GM19324 (cell line): ENCODE measurements at regions not wholly inside any gene's neighbourhood (a gene's known extent, or its start where the extent isn't known, plus 50 kb on each side); places are given as distances from the start of the nearest gene placed in this dataset.
"Not testable (repeated sequence)": the region's sequence is repeated elsewhere in the genome, so short reads cannot be mapped to it uniquely, and the experiment has no call there.

Experiments used
- ATAC-seq: cut with Tn5 transposase; IDR thresholded peaks from one replicate; pipeline ENCODE4 v1.9.1; 2021; ENCODE audit warnings: mild to moderate bottlenecking, moderate library complexity; ENCODE audit not compliant: unreplicated experiment, low FRiP score

DNA sequence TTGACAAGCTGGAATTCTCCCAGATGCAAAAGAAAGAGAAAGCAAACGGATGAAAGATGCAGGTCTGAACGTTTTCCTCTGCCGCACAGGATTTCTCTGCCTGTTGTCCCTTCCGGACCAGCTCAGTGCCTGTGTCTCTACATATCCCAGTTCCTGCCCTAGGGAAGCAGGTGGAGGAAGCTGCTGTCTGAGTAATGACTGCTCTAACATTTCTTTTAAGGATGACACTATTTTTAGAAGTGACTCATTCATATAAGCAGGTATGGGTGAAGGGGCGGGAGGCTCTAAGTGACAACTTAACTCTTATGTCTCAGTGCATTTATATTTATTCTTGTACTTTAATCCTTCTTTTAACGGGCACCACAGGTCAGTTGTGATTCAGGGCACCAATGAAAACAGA, 128.8 kb downstream of the SLC24A2 start:
- ATAC-seq, result no peak

DNA sequence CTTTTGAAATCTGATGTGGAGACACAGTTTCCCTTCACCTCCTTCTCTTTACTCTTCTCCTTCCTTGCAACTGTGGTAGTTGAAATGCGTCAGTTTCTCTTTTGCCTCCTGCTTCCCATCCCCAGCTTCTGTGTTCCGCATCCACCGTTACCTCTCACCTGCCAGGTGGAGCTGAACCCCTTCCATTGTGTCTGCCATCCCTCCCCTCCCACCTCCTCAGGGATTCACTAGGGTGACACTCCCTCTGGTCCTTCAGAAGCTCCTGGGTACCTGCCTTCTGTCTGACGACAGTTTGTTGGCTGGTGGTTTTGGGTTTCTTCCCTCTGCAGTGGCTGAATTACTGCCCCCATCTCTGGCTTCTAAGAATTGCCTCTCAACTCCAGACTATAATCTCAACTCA, 132.1 kb downstream of the SLC24A2 start:
- ATAC-seq, result no peak

DNA sequence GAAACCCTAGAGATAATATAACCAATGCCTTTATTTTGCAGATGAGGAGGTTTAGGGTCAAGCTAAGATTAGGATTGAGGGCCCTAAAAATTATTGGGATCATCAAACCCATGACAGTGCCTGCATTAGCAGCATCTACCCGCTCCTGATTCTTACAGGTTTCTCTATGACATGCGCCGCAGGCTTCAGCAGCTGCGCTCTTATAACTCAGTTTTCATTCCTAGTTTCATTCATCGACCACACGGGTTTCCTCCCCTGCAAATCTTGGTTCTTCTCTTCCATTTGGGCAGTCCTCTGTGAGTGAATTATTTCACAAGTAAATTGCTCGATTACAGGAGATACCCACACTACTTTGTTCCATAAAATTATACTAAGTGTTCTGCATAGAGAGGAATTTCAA, 137.2 kb downstream of the SLC24A2 start:
- no peak for ATAC-seq

DNA sequence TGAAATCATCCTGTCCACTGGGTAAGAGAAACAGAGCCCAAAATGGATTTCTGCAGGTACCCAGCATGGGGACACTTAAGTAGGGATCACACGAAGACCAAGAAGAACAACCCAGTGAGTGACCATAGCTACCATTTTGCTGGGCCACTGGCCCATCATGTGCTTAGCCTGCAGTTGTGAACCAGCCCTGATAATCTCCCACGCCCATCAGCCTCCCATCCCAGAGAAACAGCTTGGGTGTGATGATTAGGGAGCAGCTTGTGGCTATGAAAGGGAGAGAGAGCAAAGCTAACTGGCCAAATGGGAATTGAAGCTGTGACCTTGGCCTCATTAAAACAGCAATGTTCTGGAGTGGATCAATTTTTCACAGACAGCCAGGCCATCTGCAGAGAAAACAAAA, 138.5 kb downstream of the SLC24A2 start:
- ATAC-seq, result no peak

DNA sequence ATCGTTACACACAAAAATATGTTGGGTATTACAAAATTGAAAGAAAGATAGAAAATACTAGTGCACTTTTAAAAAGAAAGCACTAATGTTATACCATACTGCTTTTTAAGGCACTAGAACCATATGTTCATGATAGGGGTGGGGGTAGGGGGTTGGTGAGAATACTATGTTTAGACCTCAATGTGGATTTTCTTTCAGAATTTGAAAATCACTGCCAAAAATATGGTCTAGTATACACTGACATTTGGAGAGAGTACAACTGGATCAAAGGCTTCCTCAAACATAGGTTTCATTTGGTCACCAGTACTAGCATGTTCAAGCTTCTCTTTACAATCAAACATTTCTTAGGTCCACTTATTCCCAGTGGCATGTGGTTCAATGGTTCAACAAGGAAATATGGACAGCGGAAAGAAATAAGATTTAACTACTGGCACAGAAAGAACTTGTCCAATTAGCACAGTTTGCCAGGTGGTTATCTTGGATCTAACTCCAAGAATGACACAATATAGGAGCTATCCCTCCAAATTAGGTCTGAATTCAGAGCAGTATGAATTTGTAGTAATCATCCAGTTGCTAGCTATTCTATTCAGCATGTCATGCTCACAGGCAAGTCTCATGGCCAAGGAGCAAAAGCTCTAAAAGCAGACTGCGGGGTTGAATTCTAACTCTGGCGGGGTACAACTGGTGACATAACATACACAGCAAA, 139.3 kb downstream of the SLC24A2 start:
- ATAC-seq, result no peak

DNA sequence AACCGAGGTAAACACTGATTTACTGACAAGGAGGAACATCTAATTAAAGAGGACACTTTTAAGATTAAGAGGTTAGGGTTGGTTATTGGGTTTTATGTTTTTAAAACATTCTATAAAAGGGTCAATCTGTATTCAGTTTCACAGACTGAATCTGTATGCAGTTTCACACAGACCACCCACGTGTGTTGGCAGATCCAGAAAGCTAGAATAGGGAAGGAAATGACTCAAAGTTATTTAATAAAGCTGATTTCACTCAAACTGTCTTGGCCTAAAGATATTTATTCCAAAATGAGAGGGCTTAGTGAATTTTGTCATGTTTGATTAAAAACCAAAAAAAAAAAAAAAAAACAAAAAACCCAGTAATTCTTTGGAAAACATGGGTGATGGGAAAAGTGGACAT, 140.2 kb downstream of the SLC24A2 start:
- no peak for ATAC-seq

DNA sequence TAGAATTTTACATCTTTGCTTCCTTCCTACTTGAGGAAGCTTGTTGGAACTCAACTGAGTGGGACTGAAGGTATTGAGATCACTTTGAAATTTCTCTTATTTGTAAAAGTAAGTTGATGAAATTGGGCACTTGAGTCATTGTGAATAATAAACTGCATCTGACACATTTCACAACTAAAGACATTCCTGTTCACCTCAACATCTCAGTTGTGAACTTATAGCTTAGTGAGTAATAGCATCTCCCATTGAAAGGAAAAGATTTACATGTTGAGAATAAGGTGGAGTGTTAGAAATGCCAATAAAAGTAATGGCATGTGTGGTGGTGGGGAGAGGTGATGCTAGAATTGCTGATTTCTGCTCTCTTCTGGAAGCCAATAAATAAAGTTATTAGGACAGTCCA, 145.0 kb downstream of the SLC24A2 start:
- no peak for ATAC-seq

DNA sequence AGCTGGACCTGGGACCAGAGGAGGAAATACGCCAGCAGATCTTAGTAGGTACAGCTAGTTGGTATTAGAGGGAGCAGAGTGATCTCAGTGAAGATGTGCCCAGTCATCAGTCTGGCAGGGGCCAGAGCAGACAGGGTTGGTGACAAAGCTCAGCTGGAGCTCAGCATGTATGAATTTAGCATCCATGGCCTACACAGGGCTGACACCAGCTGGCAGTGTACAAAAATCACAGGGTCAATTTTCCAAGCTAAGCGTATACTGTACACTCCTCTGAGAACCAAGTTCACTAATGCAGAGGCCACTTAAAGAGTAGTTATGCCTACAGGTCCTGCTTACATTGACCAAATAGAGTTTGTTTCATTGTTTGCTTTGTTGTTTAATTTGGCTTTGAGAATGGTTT, 146.6 kb downstream of the SLC24A2 start:
- ATAC-seq, result no peak

DNA sequence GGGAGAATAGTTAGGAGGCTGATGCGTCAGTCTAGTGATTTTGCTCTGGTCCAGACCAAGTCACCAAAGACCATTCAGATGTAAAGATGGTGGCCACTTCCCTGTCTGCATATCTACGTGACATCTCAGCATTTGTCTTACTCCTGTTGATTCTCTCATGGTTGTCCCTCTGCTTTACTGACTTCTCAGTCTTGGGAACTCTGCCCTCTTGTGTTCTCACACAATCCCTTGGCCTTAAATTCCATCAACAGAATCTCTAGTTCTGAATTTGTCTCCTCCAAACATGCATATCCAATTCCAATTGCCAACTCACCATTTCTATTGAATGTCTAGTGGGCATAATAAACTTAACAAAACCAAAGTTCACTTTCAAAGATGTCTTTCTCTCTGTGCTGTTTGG, 147.8 kb downstream of the SLC24A2 start:
- no peak for ATAC-seq

DNA sequence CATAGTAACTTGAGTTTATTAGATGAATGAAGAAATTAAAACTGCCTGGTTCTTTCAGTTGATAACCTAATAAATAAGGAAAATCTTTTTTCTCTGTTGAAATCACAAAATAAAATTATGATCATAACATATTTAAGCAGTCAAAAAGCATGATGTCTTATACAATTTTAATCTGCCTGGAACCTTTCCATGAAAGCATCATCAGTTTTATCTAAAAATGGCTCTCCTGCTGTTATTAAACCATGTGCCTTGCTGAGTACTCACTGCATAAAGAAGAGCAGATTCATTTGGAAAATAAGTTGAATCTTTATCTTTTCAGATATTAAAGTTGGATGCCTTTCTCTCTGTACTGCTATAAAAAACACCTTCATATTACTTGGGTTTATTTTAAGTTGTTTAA, 148.8 kb downstream of the SLC24A2 start:
- ATAC-seq, result no peak

DNA sequence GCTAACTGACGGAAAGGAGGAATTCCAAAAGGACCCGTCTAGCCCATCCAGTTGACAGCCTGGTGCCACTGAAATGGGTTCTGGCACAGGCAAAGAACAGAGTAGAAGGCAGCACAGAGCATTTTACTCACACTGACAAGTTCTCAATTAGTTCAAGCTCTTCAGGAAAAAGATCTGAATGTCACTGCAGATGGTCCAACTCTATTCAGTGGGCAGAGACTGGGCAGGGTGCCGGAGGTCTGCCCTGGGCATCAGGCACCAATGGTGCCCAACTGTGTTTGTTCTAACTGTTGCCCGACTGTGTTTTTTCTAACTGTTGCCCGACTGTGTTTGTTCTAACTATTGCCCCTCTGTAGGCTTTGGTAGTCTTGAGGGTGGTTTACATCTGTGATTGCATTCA, 151.8 kb downstream of the SLC24A2 start:
- ATAC-seq, result no peak

DNA sequence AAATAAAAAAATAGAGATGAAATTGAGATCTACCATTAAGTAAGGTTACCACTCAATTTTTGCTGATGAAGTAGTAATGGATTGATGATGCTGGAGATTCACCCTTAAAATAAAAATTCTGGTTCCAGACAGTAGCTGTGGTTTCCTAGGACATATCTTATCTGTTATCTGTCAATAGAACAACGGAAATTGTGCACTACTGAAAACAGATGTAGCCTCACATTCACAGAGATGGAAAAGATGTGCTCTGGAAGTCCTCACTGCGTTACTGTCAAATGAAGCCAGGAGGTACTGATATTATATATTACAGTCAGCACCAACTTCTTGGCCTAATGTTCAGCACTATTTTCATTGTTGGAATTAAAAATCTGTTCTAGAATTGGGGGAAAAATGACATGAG, 154.0 kb downstream of the SLC24A2 start:
- no peak for ATAC-seq

DNA sequence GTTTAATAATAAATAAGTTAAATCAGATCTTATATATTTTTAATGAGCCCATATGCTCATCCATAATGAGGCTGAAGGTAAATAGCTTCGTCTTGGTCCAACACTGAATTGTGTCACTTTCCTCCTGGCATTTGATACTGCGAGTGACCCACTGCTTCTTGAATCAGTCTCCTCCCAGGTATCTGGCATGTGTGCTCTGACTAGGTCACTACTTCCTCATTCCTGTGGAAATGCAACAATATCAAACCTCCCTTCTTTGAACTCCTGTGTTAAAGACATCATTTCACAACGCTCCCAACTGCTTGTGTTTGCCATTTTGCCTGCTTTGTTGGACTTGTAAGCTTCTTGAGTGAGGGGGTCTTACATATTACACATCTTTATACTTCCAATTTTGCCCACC, 157.7 kb downstream of the SLC24A2 start:
- no peak for ATAC-seq

DNA sequence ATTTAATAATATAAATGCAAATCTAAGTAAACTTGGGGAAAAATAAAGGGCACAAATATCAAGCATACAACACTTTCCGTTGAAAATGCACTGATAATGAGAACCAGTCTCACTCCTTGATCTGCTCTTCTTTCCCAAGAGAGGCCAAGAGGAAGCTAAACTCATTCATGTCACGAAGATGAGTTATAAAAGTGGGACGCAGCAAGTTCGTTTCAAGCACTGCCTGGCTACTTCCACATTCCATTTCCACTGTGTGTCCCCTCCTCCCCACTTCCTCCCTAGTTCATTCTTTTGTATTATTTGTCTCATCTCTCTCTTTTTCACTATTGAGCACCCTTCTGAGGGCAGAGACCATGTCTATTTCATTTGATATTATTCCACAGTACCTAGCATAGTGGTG, 158.1 kb downstream of the SLC24A2 start:
- no peak for ATAC-seq

DNA sequence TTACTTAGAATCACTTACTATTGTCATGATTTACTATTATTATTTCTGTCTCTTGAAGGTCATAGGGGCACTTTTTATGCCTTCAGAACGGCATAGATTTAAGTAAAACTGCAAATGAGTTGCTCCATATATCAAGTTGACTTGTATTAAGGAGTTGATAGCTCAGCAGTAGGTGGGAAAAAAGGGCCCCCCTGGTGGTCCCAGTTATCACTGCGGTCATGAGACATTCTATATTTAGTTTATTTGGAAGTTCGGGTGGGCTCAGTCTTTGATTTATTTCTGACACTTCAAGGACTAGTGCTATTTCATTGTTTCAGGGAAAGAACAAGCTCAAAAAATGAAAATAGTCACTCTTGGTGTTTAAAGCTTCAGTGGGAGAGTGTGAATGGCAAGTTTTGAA, 159.3 kb downstream of the SLC24A2 start:
- ATAC-seq, result no peak

DNA sequence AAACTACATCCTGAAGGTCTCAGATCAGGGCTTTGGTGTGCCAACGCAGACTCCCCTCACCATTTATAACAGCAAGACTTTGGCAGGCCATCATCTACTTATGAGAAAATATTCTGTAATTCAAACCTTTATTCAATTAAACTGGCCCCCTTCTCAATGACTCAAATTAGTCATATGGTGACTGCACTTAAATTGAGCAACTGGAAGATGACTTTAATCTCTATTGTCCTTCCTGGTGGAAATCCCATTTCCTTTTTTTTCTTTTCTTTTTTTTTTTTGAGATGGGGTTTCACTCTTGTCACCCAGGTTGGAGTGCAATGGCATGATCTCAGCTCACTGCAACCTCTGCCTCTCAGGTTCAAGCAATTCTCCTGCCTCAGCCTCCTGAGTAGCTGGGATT, 163.4 kb downstream of the SLC24A2 start:
- not testable (repeated sequence) for ATAC-seq

DNA sequence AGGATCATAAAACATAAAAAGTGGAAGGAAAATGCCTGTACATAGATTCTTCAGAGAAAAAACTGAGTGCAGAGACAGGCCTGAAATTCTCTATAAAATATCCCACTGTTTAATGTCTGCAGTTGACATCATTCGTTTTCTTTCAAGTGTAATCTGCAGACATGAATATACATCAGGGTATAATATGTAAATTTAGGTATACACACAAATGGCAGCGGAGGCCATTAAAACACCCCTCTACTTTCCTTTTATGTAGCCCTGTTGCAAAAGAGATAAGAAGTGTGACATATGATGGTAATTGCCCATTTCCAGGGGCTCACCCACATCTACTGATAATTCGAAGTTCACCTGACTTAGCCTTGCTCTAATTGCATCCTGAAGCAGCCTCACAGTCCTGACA, 164.3 kb downstream of the SLC24A2 start:
- no peak for ATAC-seq

DNA sequence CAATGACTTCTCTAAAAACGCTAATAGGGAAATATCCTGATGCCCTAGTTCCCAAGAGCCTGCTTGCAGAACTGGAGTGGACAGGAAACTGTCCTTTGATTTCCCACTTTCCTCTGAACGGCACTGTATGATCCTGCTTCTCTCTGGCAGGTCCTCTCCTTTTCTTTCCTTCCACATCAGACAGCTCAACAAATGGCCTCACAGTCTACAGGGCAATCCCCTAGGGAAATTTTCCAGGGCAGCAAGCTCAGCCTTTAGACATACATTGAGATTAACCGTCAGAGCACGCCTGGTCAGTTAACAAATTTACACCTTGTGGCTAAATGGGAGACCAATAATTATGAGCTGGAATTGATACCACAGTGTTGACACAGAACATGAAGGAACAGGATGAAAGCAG, 164.9 kb downstream of the SLC24A2 start:
- no peak for ATAC-seq

DNA sequence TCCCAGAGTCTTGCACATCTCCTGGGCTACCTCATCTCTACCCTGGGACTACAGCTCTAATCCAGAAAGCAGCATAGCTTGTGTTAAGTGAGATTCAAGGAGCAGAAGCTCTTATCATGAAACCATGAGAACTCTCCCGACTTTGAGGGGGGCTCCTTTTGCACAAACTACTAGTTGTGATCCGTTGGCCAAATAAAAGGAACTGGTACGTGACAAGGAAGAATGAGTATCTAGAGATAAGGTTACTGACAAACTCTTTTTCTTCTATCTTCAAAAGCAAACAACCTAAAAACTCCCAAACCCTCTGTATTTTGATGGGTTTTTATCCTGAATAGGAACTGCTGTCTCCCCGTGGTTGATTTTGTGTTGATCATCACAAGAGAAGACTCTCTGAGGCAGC, 168.5 kb downstream of the SLC24A2 start:
- no peak for ATAC-seq

DNA sequence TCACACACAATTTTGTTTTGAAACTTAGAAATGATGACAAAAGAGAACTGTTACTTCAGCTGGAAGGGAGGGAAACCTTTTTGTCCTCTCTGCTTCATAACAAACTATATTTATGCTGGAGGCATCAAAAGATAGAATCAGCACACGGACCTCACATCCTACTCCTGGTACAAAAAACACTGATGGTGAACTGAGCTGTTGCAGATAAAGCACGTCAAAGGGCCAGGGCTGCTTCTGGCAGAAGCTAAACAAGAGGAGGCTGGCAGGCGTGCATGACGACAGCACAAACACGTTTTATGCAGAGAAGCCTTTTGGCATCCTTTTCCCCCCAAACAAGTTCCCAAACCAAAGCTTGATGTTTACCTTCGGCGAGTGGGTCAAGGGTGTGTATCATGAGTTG, 169.6 kb downstream of the SLC24A2 start:
- ATAC-seq, result no peak

DNA sequence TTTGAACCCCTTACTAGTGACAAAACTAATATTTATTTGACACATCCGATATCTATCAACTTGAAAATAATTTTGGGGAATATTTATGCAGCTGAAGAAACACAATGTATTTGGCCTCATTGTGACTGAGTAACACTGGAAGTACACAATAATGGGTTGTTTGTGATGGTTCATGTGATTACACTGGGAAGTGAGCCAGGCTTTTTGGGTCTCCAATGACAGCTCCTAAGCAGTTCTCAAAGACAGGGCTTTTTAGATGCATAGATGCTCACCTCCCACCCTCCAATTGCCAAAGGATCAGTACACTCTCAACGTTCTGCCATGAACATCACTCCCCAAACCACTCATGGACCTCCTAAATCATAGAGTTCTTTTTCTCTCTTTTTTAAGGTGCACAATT, 170.0 kb downstream of the SLC24A2 start:
- ATAC-seq, result no peak

DNA sequence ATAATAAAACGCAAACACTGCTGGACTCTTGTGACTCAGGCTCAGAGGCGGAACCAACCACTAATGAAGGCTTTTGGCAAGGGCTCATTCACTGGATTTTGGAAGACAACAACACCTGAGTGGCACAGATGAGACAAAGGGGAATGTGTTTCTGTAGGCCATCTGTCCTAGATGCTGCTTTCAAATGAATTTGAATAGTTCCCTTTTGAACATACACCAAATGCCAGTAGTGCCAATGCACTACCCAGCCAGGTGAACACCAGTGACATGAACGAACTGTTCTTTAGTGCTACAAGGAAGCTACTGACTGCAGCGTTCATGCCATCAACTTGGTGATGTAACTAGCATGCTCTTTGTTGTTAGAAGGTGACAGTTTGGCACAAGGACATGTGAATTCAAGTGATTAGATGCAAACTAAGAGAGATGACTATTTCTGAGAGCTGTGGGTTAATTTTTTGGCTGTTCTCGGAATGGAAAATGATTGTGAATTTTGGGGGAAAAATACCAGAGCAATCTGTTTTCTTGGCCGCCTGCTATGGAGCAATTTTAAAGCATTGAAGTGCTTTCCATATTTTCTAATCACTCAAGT, 173.7 kb downstream of the SLC24A2 start:
- ATAC-seq, result no peak

DNA sequence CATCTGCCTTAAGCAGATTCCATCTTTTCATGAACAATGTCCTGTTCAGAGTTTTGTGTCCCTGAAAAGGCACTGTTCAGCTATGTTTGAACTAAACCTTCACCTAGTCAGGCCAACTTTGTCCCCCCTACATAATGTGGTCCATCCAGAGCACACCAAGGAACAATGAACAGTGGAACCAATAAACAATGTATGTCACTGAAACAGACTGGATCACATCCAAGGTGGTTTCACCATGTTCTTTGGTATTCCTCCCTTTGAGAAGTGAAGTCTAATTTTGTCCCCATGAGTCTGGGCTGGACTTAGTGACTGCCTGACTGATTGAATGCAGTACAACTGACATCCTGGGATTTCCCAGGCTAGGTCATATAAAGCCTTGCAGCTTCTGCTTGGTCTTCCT, 174.5 kb downstream of the SLC24A2 start:
- ATAC-seq, result no peak
